GM18507 (cell line): ENCODE measurements at regions not wholly inside any gene's neighbourhood (a gene's known extent, or its start where the extent isn't known, plus 50 kb on each side); places are given as distances from the start of the nearest gene placed in this dataset.

Experiments used
- DNase-seq: peaks from one replicate; pipeline ENCODE4 v3.0.0; 2011; ENCODE audit warnings: low read depth; ENCODE audit not compliant: insufficient read length; ENCODE audit errors: extremely low spot score
- FAIRE-seq: peaks from 2 replicates; lab custom pipeline; 2011; peaks lifted over from hg19 to GRCh38; lab: Jason Lieb, UNC

- FAIRE-seq (no peak), DNase-seq (no peak)
These were observed 119.5 kb upstream of the TNC start for GRCh38 chr9:115237385-115237998.

- DNase-seq (no peak), FAIRE-seq (no peak)
These were observed 122.7 kb upstream of the TNC start for GRCh38 chr9:115240676-115241075.

GRCh38 chr9:115241641-115242040 lies 123.7 kb upstream of the TNC start:
- DNase-seq (no peak), FAIRE-seq (no peak)

- DNase-seq (no peak), FAIRE-seq (no peak)
These were observed 131.5 kb upstream of the TNC start for GRCh38 chr9:115249488-115249887.

- DNase-seq = no peak
- FAIRE-seq = no peak
These were observed 132.7 kb upstream of the TNC start for GRCh38 chr9:115250621-115251032.

GRCh38 chr9:115254287-115255180 lies 136.6 kb upstream of the TNC start:
- no peak for FAIRE-seq
- DNase-seq = no peak

- no peak for DNase-seq
- FAIRE-seq = no peak
These were observed 143.7 kb upstream of the TNC start for GRCh38 chr9:115261656-115262081.

GRCh38 chr9:115262477-115262876 lies 144.5 kb upstream of the TNC start:
- DNase-seq = no peak
- FAIRE-seq = no peak

- DNase-seq = no peak
These were observed 145.0 kb upstream of the TNC start for GRCh38 chr9:115262952-115263351.

GRCh38 chr9:115263371-115264075 lies 145.6 kb upstream of the TNC start:
- DNase-seq (no peak), FAIRE-seq (no peak)

More at GRCh38 chr9:115262952-115263351, 145.0 kb upstream of the TNC start:
- FAIRE-seq = no peak

- DNase-seq = no peak
- no peak for FAIRE-seq
These were observed 146.4 kb upstream of the TNC start for GRCh38 chr9:115264313-115264712.

GRCh38 chr9:115267790-115268189 lies 149.8 kb upstream of the TNC start:
- DNase-seq = no peak
- FAIRE-seq = no peak

- FAIRE-seq (no peak), DNase-seq (no peak)
These were observed 157.8 kb upstream of the TNC start for GRCh38 chr9:115275753-115276152.

- FAIRE-seq (no peak), DNase-seq (no peak)
These were observed 158.7 kb upstream of the TNC start for GRCh38 chr9:115276621-115277020.

- FAIRE-seq (no peak), DNase-seq (no peak)
These were observed 159.3 kb upstream of the TNC start for GRCh38 chr9:115277301-115277700.

- DNase-seq (no peak), FAIRE-seq (no peak)
These were observed 160.5 kb upstream of the TNC start for GRCh38 chr9:115278326-115279035.

GRCh38 chr9:115283395-115283794 lies 165.4 kb upstream of the TNC start:
- FAIRE-seq (no peak), DNase-seq (no peak)

GRCh38 chr9:115285836-115286235 lies 167.9 kb upstream of the TNC start:
- FAIRE-seq (no peak), DNase-seq (no peak)

GRCh38 chr9:115286411-115286810 lies 168.5 kb upstream of the TNC start:
- no peak for DNase-seq
- no peak for FAIRE-seq

GRCh38 chr9:115289757-115290208 lies 171.8 kb upstream of the TNC start:
- no peak for DNase-seq
- no peak for FAIRE-seq
